Activated T-helper 1 cell treated with anti-CD3 and anti-CD28 coated beads, Interleukin-12 subunit alpha, Interleukin-12 subunit beta, Interleukin-2, Interleukin-4 antibody, amounts not matched to agents 30 ng/mL and 10 ng/mL and 1 ng/mL, durations not matched to agents 14 hours and 24 hours and 36 hours (primary cell): ENCODE measurements at regions not wholly inside any gene's neighbourhood (a gene's known extent, or its start where the extent isn't known, plus 50 kb on each side); places are given as distances from the start of the nearest gene placed in this dataset.

Experiments used
- DNase-seq: peaks from one replicate; pipeline ENCODE4 v3.0.0; 2021; ENCODE audit warnings: low spot score
- H3K27ac Mint-ChIP-seq: one replicate; pipeline ENCODE4 v1.8.0; 2021; ENCODE audit warnings: mild to moderate bottlenecking, mixed read lengths
- H3K27me3 Mint-ChIP-seq: one replicate; pipeline ENCODE4 v1.8.0; 2022; ENCODE audit warnings: mild to moderate bottlenecking, moderate library complexity, mixed read lengths; ENCODE audit not compliant: insufficient read depth
- H3K36me3 Mint-ChIP-seq: one replicate; pipeline ENCODE4 v1.8.0; 2021; ENCODE audit warnings: low read depth, mixed read lengths
- H3K4me1 Mint-ChIP-seq: one replicate; pipeline ENCODE4 v1.8.0; 2021; ENCODE audit warnings: low read depth, mixed read lengths
- H3K4me3 Mint-ChIP-seq: one replicate; pipeline ENCODE4 v1.8.0; 2021; ENCODE audit warnings: mild to moderate bottlenecking, moderate library complexity, mixed read lengths
- H3K9me3 Mint-ChIP-seq: one replicate; pipeline ENCODE4 v1.8.0; 2021; ENCODE audit warnings: mixed read lengths
- intact Hi-C: fragments of 100-400 bp; cut with micrococcal nuclease; formaldehyde crosslinking; loops from one replicate; pipeline ENCODE4 v1.15.1; 2024

GRCh38 chr2:3060049-3060448, 317.6 kb downstream of the EIPR1 start:
- intact Hi-C loops, result no loop called here
- no peak for DNase-seq
- Mint-ChIP-seq H3K9me3 (peaks cover 13% of the 10 kb centered on the region), H3K4me1 (no peaks in the 10 kb centered on the region), H3K36me3 (no peaks in the 10 kb centered on the region), H3K4me3 (no peak overlapping the region), H3K27me3 (peaks cover 1% of the 10 kb centered on the region), H3K27ac (no peak overlapping the region)

GRCh38 chr2:3059141-3059925, 318.3 kb downstream of the EIPR1 start:
- no peaks in the 10 kb centered on the region for H3K4me1 Mint-ChIP-seq
- intact Hi-C loops, result no loop called here
- H3K4me3 Mint-ChIP-seq, result no peak overlapping the region
- DNase-seq, result no peak
- peaks cover 13% of the 10 kb centered on the region for H3K9me3 Mint-ChIP-seq
- H3K36me3 Mint-ChIP-seq, result no peaks in the 10 kb centered on the region
- H3K27ac Mint-ChIP-seq, result no peak overlapping the region
- H3K27me3 Mint-ChIP-seq, result peaks cover 1% of the 10 kb centered on the region

- no peak overlapping the region for H3K4me3 Mint-ChIP-seq
- no peaks in the 10 kb centered on the region for H3K27me3 Mint-ChIP-seq
- no peak overlapping the region for H3K27ac Mint-ChIP-seq
- DNase-seq, result no peak
- no peaks in the 10 kb centered on the region for H3K36me3 Mint-ChIP-seq
- H3K4me1 Mint-ChIP-seq, result peaks cover 9% of the 10 kb centered on the region
- H3K9me3 Mint-ChIP-seq, result peaks cover 13% of the 10 kb centered on the region
- intact Hi-C loops, result no loop called here
These were observed 323.6 kb downstream of the EIPR1 start for GRCh38 chr2:3054066-3054465.

- Mint-ChIP-seq H3K4me3 (no peak overlapping the region), H3K27me3 (no peaks in the 10 kb centered on the region), H3K9me3 (peaks cover 2% of the 10 kb centered on the region), H3K27ac (peak overlapping the region; percentile 1), H3K36me3 (no peaks in the 10 kb centered on the region), H3K4me1 (peaks cover 9% of the 10 kb centered on the region)
- DNase-seq, result no peak
- intact Hi-C loops, result no loop called here
These were observed 326.4 kb downstream of the EIPR1 start for GRCh38 chr2:3051266-3051665.

- Mint-ChIP-seq H3K27me3 (no peaks in the 10 kb centered on the region), H3K36me3 (no peaks in the 10 kb centered on the region), H3K9me3 (no peaks in the 10 kb centered on the region), H3K4me3 (no peak overlapping the region), H3K4me1 (peaks cover 4% of the 10 kb centered on the region), H3K27ac (no peak overlapping the region)
- intact Hi-C loops, result no loop called here
- DNase-seq, result no peak
These were observed 331.3 kb downstream of the EIPR1 start for GRCh38 chr2:3046170-3046865.

GRCh38 chr2:3045318-3045921, 332.2 kb downstream of the EIPR1 start:
- Mint-ChIP-seq H3K36me3 (no peaks in the 10 kb centered on the region), H3K27me3 (no peaks in the 10 kb centered on the region), H3K4me3 (no peak overlapping the region), H3K4me1 (no peaks in the 10 kb centered on the region), H3K27ac (no peak overlapping the region), H3K9me3 (no peaks in the 10 kb centered on the region)
- no peak for DNase-seq
- intact Hi-C loops, result no loop called here

GRCh38 chr2:3044587-3045317, 332.9 kb downstream of the EIPR1 start:
- Mint-ChIP-seq H3K9me3 (no peaks in the 10 kb centered on the region), H3K4me1 (no peaks in the 10 kb centered on the region), H3K4me3 (no peak overlapping the region), H3K27ac (no peak overlapping the region), H3K27me3 (no peaks in the 10 kb centered on the region), H3K36me3 (no peaks in the 10 kb centered on the region)
- no peak for DNase-seq
- intact Hi-C loops, result no loop called here

GRCh38 chr2:3043726-3044125, 333.9 kb downstream of the EIPR1 start:
- Mint-ChIP-seq H3K4me1 (no peaks in the 10 kb centered on the region), H3K36me3 (no peaks in the 10 kb centered on the region), H3K4me3 (no peak overlapping the region), H3K27me3 (no peaks in the 10 kb centered on the region), H3K9me3 (no peaks in the 10 kb centered on the region), H3K27ac (no peak overlapping the region)
- DNase-seq, result no peak
- intact Hi-C loops, result no loop called here

GRCh38 chr2:3042601-3043585, 334.7 kb downstream of the EIPR1 start:
- no peak for DNase-seq
- no peaks in the 10 kb centered on the region for H3K36me3 Mint-ChIP-seq
- H3K27ac Mint-ChIP-seq, result no peak overlapping the region
- intact Hi-C loops, result no loop called here
- H3K9me3 Mint-ChIP-seq, result no peaks in the 10 kb centered on the region
- no peaks in the 10 kb centered on the region for H3K27me3 Mint-ChIP-seq
- H3K4me3 Mint-ChIP-seq, result no peak overlapping the region
- H3K4me1 Mint-ChIP-seq, result no peaks in the 10 kb centered on the region

GRCh38 chr2:3041841-3042600, 335.6 kb downstream of the EIPR1 start:
- intact Hi-C loops, result no loop called here
- no peak for DNase-seq
- H3K27ac Mint-ChIP-seq, result no peak overlapping the region
- no peaks in the 10 kb centered on the region for H3K9me3 Mint-ChIP-seq
- H3K4me1 Mint-ChIP-seq, result no peaks in the 10 kb centered on the region
- H3K36me3 Mint-ChIP-seq, result no peaks in the 10 kb centered on the region
- no peaks in the 10 kb centered on the region for H3K27me3 Mint-ChIP-seq
- H3K4me3 Mint-ChIP-seq, result no peak overlapping the region

GRCh38 chr2:3041246-3041645, 336.4 kb downstream of the EIPR1 start:
- Mint-ChIP-seq H3K36me3 (no peaks in the 10 kb centered on the region), H3K4me3 (no peak overlapping the region), H3K27ac (no peak overlapping the region), H3K27me3 (no peaks in the 10 kb centered on the region), H3K4me1 (no peaks in the 10 kb centered on the region), H3K9me3 (no peaks in the 10 kb centered on the region)
- DNase-seq, result no peak
- intact Hi-C loops, result no loop called here
